ENCODE measurements at regions not wholly inside any gene's neighbourhood (a gene's known extent, or its start where the extent isn't known, plus 50 kb on each side); places are given as distances from the start of the nearest gene placed in this dataset.
A peak's percentile ranks its signal among the peaks of the same experiment; 100 is the strongest.

GRCh38 chr1:5514527-5515183 lies 477.6 kb downstream of the NPHP4 start:
- peak; percentile 9 to 77 for DNase-seq

DNA sequence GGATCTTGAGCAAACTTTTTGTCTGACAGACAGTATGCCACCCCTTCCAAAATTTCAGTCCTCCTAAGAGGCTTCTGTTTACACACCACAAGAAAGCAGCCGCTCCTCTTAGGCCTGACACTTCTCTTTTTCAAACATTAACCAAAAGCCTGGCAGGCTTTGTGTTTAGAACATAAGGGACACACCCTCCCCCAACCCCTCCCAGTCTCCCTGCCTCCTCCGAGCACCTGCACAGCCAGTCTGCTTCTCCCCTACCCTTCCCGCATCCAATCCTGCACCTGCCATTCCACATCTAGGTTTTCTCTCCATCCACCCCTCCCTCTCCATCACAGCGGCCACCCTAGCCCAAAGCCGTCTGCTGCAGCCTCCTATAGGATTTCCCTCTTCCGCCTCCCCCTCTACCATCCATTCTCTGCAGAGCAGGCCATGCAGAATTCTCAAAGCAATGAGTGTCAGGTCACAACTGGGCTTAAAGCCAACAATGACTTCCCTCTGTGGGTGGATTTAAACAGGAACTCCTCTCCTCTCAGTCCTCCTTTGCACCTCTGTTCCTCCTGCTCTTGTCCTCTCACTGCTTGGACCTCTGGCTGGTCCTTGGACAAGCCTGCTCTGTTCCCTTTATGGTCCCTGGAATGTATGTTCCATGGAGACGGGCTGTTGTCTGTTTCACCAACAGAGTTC lies 478.2 kb downstream of the NPHP4 start:
- peak; percentile 4 to 7 for DNase-seq

GRCh38 chr1:5513179-5513578 lies 479.0 kb downstream of the NPHP4 start:
- DNase-seq = no peak

DNA sequence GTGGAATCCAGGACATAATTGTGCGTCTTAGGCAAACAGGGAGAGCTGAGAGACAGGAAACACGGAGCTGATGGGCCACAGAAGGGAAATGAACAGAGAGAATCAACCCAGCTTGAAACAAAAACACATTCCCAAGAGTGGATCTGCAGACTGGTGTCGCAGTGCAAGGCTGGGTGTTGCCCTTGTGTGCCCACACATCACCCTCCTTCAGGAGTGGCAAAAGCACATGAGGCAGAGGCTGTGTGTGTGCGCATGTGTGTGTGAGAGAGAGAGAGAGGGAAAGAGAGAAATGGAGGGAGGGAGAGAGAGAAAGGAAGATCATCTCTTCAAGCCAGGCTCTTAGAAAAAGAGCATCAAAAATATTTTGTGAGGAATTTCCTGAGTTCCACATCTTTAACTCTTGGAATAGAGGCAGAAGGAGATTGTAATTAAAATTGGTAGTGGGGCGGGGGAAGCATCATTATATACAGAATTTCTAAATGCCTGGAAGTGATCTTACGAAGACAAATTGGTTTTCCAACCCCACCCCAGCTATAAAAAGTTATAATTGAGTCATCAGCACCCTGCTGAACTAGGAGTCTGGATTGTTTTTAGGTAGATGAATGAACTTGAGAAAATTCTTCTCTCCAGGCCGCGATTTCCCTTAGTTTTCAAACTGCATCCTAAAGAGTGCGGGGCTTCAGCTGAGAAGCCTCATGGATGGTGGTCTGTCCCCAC lies 480.7 kb downstream of the NPHP4 start:
- DNase-seq = no peak

DNA sequence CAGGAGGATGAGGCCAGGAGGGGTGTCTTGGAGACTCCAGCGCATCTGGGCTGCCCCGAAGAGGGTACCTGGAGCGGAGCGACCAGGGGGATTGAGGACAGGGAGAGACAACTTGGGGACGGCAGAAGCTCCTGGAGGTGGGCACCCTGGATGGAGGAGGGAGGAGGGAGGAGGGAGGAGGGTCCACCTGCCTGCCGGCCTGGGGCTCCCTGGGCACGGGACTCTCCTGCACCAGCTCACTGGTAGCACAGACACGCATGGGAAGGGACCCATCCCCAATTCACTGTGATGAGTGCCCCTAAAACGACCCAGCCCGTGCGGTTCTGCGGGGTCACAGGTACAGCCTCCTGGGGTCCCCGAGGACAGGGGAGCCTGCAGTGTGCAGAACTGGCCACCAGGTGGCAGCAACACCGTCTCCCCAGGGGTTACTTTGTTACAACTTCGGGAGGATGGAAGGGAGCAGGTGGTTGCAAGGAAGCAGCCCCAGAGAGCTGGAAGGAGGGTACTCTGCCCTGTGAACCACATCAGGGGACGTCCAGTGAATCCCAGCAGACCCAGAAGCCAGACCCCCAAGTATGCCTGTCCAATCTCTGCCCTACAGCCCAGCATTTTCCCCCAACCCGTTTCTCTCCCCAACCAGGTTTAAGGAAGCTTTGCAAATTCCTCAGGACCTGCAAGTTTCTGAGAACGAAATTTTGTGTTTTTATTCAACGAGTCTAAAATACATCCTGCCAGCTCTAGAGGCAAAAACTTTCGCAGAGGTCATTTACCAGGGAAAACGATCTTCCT lies 482.4 kb downstream of the NPHP4 start:
- DNase-seq = peak; percentile 1 to 76

DNA sequence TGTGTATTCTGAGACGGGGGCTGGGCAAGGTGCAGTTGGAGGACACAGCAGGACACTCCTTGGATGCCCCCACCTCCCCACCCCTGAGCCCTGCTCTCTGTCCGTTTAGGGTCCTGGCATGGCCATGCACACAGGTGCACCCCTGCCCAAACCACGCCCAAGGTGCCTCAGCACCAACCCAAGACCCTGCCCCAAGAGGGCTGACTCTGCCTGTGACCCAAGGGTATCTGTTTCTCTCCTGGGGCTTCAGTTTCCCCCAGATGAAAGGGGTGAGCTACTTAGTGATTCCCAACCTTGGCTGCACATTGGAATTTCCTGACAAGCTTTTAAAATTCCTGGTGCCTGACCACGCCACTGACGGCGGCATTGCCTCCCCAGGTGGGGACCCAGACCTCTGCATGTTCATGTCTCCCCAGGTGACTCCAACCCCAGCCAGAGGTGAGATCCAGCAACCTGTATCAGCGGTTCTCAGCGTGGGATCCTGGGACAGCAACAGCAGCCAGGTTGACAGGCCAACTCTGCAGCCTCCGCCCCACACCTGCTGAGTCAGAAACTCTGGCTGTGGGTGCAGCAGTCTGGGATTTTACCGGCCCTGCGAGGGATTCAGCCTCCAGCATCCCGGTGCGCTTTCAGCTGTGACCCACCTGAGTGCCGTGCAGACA lies 483.4 kb downstream of the NPHP4 start:
- DNase-seq = no peak

- no peak for DNase-seq
These were observed 484.9 kb downstream of the NPHP4 start for GRCh38 chr1:5507340-5507739.

GRCh38 chr1:5506634-5507033 lies 485.6 kb downstream of the NPHP4 start:
- no peak for DNase-seq

- no peak for DNase-seq
These were observed 486.3 kb downstream of the NPHP4 start for GRCh38 chr1:5505944-5506343.

- no peak for DNase-seq
These were observed 487.9 kb downstream of the NPHP4 start for GRCh38 chr1:5504364-5504740.

DNA sequence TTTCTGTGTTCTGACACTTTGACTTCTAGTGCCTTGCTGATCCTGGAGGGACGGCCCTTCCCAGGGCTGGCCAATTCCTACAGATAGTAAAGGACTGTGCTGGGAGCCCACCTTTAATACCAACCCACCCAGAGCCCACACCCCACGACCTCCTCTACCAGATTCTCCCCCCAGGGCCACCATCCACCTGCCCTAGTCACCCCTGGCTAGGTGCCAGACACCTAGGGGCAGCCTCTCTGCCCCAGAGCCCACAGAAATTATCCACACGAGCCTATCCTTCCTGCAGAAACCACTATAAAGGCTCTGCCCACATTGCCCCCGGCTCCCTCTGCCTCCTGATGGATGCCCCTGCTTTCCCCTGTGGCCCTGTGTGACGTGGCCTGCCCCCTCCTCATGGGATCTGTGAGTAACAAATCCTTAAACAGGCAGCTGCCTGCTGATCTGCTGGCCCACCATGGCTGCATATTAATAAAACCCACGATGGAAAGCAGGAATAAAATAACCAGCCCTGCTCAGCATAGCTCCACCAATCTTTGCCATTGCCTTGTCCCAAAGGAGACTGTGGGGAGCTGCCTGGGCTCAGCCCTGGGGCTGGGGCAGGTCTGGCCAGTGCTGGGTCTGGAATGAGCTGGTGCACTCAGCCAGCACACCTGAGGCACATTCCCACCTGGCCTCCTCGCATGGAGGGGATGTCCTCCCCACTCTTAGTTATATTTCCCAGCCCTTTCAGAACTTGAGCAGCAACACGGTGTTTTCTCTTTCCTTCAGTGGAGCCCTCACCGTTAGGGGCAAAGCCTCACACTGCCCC lies 488.5 kb downstream of the NPHP4 start:
- no peak for DNase-seq

- DNase-seq = no peak
These were observed 489.7 kb downstream of the NPHP4 start for GRCh38 chr1:5502311-5503194.

DNA sequence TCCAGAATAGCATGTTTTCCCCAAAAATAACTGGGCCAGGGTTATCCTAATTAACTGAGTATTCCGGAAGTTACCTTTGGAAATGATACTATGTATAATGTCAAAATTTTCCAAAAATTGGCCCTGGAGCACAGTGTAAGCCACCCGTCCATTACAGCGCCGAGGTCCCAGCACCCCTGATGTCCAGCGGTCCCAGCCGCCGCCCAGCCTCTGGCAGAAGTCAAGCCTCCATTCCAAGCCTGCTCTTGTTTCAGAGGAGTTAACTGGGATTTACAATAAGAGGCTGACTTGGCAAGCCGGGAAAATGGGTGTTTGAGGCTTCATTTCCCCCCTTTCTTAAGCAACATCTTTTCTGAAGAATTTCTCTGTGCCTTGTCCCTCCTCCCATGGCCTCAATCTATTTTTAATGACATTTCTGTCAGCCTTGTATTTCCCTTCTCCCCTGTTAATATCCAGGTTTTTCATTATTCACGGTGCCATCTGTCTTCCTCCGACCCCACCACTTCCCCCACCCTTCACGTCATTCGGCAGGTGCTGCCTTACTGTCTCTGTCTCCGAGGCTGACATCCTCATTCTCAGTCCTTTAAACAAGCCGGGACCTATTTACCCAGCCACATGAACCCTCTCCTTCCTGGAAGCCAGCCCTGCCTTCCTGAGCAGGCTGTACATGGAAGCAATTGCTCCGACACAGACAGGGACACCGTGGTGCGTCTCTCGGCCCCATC lies 490.9 kb downstream of the NPHP4 start:
- DNase-seq = no peak

DNA sequence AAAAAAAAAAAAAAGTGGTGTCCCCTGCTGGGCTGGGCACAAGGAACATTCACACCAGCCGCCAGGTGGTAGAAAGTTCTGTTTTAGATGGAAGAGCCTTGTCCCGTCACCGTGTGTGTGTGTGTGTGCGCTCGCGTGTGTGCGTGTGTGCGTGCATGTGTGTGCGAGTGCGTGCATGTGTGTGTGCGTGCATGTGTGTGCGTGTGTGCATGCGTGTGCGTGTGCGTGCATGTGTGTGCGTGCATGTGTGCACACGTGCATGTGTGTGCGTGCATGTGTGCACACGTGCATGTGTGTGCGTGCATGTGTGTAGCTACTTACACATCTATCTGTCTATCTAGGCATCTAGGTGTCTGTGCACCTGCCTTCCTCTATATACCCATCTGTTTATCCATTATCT lies 491.7 kb downstream of the NPHP4 start:
- no peak for DNase-seq

DNA sequence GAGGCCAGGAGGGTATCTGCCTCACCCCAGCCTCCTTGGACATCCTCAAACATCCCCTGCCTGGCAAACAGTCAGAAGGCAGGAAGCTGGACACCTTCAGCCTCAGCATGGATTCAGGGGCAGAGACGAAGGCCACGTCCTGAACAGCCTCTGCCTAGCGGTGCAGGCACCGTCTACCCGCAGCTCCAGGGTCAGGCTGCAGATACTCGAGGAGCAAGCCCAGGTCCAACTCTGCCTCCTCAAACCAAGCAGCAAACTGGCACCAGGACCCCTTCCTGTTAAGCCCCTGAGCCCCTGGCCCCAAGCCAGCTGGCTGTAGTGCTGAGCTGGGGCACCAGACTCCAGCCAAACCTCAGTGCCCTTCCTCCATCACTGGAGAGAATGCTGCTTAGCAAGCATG lies 494.7 kb downstream of the NPHP4 start:
- no peak for DNase-seq

- no peak for DNase-seq
These were observed 496.4 kb downstream of the NPHP4 start for GRCh38 chr1:5495596-5496410.

DNA sequence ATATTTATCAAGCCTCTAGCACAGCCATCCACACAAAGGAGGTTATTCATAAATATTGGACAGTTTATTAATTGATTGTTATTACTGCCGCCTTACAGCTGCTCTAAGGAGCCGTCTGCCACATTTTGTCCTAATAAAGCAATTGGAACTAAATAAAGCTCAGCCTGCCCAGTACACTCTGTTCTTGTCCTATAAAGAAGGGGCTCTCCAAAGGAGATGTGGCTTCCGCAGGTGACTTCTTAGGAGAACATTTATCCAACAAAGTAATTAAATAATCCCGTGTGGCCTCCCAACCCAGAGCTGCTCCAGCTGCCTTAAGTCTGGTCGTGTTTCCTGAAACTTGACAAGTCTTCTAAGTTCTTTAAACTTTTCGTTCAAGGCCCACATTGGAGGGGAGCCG lies 497.7 kb downstream of the NPHP4 start:
- no peak for DNase-seq

DNA sequence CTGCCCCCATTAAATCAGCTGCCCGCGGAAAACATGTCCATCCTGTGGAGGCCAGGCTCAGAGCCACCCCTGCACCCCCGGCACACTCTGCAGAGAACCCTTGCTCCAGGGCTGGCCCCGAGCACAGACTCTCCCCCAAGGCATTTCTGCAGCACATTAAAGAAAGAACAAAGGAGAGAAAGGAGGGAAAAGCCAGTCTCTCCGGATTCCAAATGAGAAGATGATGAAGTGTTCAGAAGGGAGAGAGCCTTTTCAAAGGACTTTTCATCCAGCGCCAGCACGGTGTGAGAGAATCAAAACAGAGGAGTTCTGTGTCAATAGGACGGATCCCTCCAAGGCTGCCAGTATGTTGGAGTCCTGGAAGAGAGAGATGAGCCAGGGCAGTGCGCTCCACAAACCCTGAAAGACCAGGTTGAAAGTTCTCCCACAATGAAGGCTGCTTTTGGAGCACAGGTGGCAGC lies 498.3 kb downstream of the NPHP4 start:
- no peak for DNase-seq

- DNase-seq = no peak
These were observed 498.9 kb downstream of the NPHP4 start for GRCh38 chr1:5493275-5493674.

All from inflammatory macrophage treated with lipopolysaccharide for 1 hour (primary cell).